Caco-2 (cell line): ENCODE measurements at regions not wholly inside any gene's neighbourhood (a gene's known extent, or its start where the extent isn't known, plus 50 kb on each side); places are given as distances from the start of the nearest gene placed in this dataset.

Source experiments
- BruUV-seq: library from RNA; stranded (reverse); fragments of 400-500 nt; replicated peaks from 2 replicates; lab custom pipeline; 2021; lab: Mats Ljungman, UMichigan
- CTCF ChIA-PET: fragments of 300-600 bp; sonication (Branson Sonifier 250); formaldehyde crosslinking; loops from one replicate; lab custom pipeline; 2022; ENCODE audit warnings: antibody characterized with exemption; lab: Charles Lee
- POLR2A ChIA-PET: fragments of 300-600 bp; sonication (Branson Sonifier 250); formaldehyde crosslinking; loops from one replicate; lab custom pipeline; 2022; ENCODE audit warnings: antibody characterized with exemption; lab: Charles Lee
- DNase-seq, 2 experiments: peaks; one replicate each; pipeline versions ENCODE4 v3.0.0 to v3.0.0-alpha.2; 2020 to 2022
- H3K27me3 ChIP-seq: replicated peaks from 2 replicates; pipeline ENCODE4 v1.6.0; 2011; ENCODE audit warnings: low read length; ENCODE audit not compliant: control insufficient read depth, insufficient read depth
- H3K36me3 ChIP-seq: 2 replicates; pipeline ENCODE4 v1.5.1; 2011; ENCODE audit warnings: low read length; ENCODE audit not compliant: control insufficient read depth, insufficient read depth
- H3K4me1 ChIP-seq: fragments of 250-450 bp; sonication (Bioruptor Pico); 2 replicates; pipeline ENCODE4 v1.5.1; 2020; ENCODE audit warnings: mild to moderate bottlenecking
- H3K4me3 ChIP-seq: 2 replicates; pipeline ENCODE4 v1.5.1; 2011; ENCODE audit warnings: low read depth, mild to moderate bottlenecking, control low read depth, low read length
- H3K9me3 ChIP-seq: fragments of 250-450 bp; sonication (Bioruptor Pico); 2 replicates; pipeline ENCODE4 v1.5.1; 2020; ENCODE audit warnings: mild to moderate bottlenecking, moderate library complexity
- H3K27ac Mint-ChIP-seq: one replicate; pipeline ENCODE4 v1.8.0; 2022; ENCODE audit warnings: mixed read lengths; ENCODE audit not compliant: unreplicated experiment
- H3K27me3 Mint-ChIP-seq: one replicate; pipeline ENCODE4 v1.8.0; 2022; ENCODE audit warnings: mixed read lengths; ENCODE audit not compliant: insufficient read depth, unreplicated experiment
- H3K36me3 Mint-ChIP-seq: one replicate; pipeline ENCODE4 v1.8.0; 2022; ENCODE audit warnings: mild to moderate bottlenecking, mixed read lengths; ENCODE audit not compliant: insufficient read depth, unreplicated experiment
- H3K4me1 Mint-ChIP-seq: one replicate; pipeline ENCODE4 v1.8.0; 2022; ENCODE audit warnings: low read depth, mixed read lengths; ENCODE audit not compliant: unreplicated experiment
- H3K4me3 Mint-ChIP-seq: one replicate; pipeline ENCODE4 v1.8.0; 2022; ENCODE audit warnings: mild to moderate bottlenecking, moderate library complexity, mixed read lengths; ENCODE audit not compliant: unreplicated experiment
- H3K9me3 Mint-ChIP-seq: one replicate; pipeline ENCODE4 v1.8.0; 2022; ENCODE audit warnings: mixed read lengths; ENCODE audit not compliant: unreplicated experiment
- CTCF ChIP-seq, 2 experiments: fragments of 200-600 bp in 1 of 2; IDR thresholded peaks; 1 replicate in 1 of 2; 2 replicates in 1 of 2; pipeline versions ENCODE4 v1.5.1 to v1.8.0; 2011 to 2022; ENCODE audit warnings: antibody characterized with exemption in 1 of 2, control low read depth in 1 of 2, inconsistent platforms in 1 of 2, low read depth in 1 of 2, low read length in 1 of 2, mild to moderate bottlenecking in 1 of 2, moderate library complexity in 1 of 2; ENCODE audit not compliant: insufficient read depth in 1 of 2, severe bottlenecking in 1 of 2, unreplicated experiment in 1 of 2
- intact Hi-C: fragments of 100-400 bp; cut with micrococcal nuclease; formaldehyde crosslinking; loops from one replicate; pipeline ENCODE4 v1.10.0; 2022; ENCODE audit not compliant: unreplicated experiment

GRCh38 chr21:24336491-24336890 lies 1270.8 kb downstream of the MRPL39 start:
- no peak for TF ChIP-seq CTCF (IDR thresholded peaks at IDR 0.05; ENCODE audit: insufficient read depth in 1 of 2, low read depth in 1 of 2, low read length in 1 of 2, severe bottlenecking in 1 of 2, unreplicated experiment in 1 of 2)
- no peak overlapping the region for H3K4me3 ChIP-seq
- no peaks in the 10 kb centered on the region for H3K27me3 ChIP-seq
- Mint-ChIP-seq H3K4me1 (no peaks in the 10 kb centered on the region), H3K27ac (no peak overlapping the region), H3K27me3 (no peaks in the 10 kb centered on the region), H3K36me3 (no peaks in the 10 kb centered on the region), H3K9me3 (no peaks in the 10 kb centered on the region), H3K4me3 (no peak overlapping the region)
- ChIA-PET CTCF (no interaction called here), POLR2A (no interaction called here)
- DNase-seq = no peak
- no peaks in the 10 kb centered on the region for H3K4me1 ChIP-seq
- no peaks in the 10 kb centered on the region for H3K9me3 ChIP-seq
- intact Hi-C loops = no loop called here
- BruUV-seq = no TSS peak
- no peaks in the 10 kb centered on the region for H3K36me3 ChIP-seq

- H3K9me3 Mint-ChIP-seq = no peaks in the 10 kb centered on the region
- Histone ChIP-seq H3K4me1 (no peaks in the 10 kb centered on the region), H3K36me3 (no peaks in the 10 kb centered on the region), H3K27me3 (no peaks in the 10 kb centered on the region), H3K4me3 (no peak overlapping the region), H3K9me3 (no peaks in the 10 kb centered on the region)
- no TSS peak for BruUV-seq
- no peaks in the 10 kb centered on the region for H3K27me3 Mint-ChIP-seq
- no peak for TF ChIP-seq CTCF (IDR thresholded peaks at IDR 0.05; ENCODE audit: insufficient read depth in 1 of 2, low read depth in 1 of 2, low read length in 1 of 2, severe bottlenecking in 1 of 2, unreplicated experiment in 1 of 2)
- no peaks in the 10 kb centered on the region for H3K4me1 Mint-ChIP-seq
- H3K4me3 Mint-ChIP-seq = no peak overlapping the region
- ChIA-PET POLR2A (no interaction called here), CTCF (no interaction called here)
- no peak overlapping the region for H3K27ac Mint-ChIP-seq
- no peaks in the 10 kb centered on the region for H3K36me3 Mint-ChIP-seq
- intact Hi-C loops = no loop called here
- DNase-seq = no peak
Measured at GRCh38 chr21:24323536-24323935, 1283.7 kb downstream of the MRPL39 start.

GRCh38 chr21:24316277-24316922 lies 1290.9 kb downstream of the MRPL39 start:
- Mint-ChIP-seq H3K4me1 (no peaks in the 10 kb centered on the region), H3K9me3 (no peaks in the 10 kb centered on the region), H3K27ac (no peak overlapping the region), H3K4me3 (no peak overlapping the region), H3K27me3 (no peaks in the 10 kb centered on the region), H3K36me3 (no peaks in the 10 kb centered on the region)
- ChIA-PET POLR2A (no interaction called here), CTCF (no interaction called here)
- Histone ChIP-seq H3K36me3 (no peaks in the 10 kb centered on the region), H3K4me3 (no peak overlapping the region), H3K4me1 (no peaks in the 10 kb centered on the region), H3K27me3 (no peaks in the 10 kb centered on the region), H3K9me3 (no peaks in the 10 kb centered on the region)
- no peak for TF ChIP-seq CTCF (IDR thresholded peaks at IDR 0.05; ENCODE audit: insufficient read depth in 1 of 2, low read depth in 1 of 2, low read length in 1 of 2, severe bottlenecking in 1 of 2, unreplicated experiment in 1 of 2)
- no TSS peak for BruUV-seq
- DNase-seq = no peak
- intact Hi-C loops = no loop called here
